Epithelial cell of esophagus (primary cell): ENCODE measurements at regions not wholly inside any gene's neighbourhood (a gene's known extent, or its start where the extent isn't known, plus 50 kb on each side); places are given as distances from the start of the nearest gene placed in this dataset.

Experiments used
- DNase-seq: peaks from one replicate; pipeline ENCODE4 v3.0.0; 2010; ENCODE audit warnings: low read depth
- H3K4me3 ChIP-seq: 2 replicates; pipeline ENCODE4 v1.5.1; 2011; ENCODE audit warnings: mild to moderate bottlenecking, low read length, control low read depth
- CTCF ChIP-seq: IDR thresholded peaks from 2 replicates; pipeline ENCODE4 v1.5.1; 2011; ENCODE audit warnings: low read depth, mild to moderate bottlenecking, low read length, control low read depth, inconsistent platforms; ENCODE audit not compliant: insufficient read depth; ENCODE audit errors: missing control alignments

DNA sequence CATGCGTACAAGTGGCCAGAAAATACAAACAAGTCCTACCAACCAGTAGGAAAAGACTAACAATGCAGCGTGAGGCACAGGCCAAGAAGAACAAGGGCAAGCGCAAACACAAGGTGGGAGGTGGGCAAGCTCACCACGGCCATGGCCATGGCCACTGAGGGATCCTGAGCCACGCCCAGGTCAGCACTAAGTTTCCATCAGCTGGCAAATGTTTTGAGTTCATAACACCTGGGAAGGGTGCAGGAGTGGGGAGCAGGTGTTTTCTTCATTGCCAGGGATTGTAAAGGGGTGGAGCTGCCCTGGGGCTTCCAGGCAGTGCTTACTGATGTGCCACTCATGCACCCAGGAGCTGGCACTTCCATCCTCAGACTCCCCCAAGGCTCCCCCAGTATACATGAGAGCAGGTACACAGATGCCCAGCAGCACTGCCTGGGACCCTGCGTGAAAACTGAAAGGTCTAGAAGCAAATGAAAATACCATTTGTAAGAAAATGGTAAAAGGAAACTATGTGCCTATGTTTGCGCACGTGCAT lies 139.2 kb upstream of the RET start:
- DNase-seq = no peak
- TF ChIP-seq CTCF = no peak

DNA sequence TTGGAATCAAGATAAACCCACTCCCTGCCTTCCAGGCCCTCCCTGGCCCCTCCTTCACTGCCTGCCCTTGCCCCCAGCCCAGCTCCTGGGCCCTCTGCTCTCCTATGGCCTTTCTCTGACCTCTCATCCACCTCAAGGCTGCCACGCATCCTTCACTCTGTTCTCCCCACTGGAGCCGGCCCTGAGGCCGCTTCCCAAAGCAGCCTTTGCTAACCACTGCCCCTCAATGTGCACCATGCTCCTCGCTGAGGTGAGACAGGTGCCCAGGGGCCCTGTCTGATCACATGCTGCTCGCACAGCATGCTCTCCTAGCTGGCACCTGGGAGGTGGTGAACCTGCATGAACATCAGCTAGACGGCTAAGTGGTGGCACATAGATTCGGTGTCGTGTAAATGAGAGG lies 138.5 kb upstream of the RET start:
- no peak overlapping the region for H3K4me3 ChIP-seq
- no peak for DNase-seq
- TF ChIP-seq CTCF = no peak

More for the DNA sequence above, 139.2 kb upstream of the RET start:
- no peak overlapping the region for H3K4me3 ChIP-seq

GRCh38 chr10:42939237-42939636 lies 137.6 kb upstream of the RET start:
- no peak for DNase-seq
- no peak for TF ChIP-seq CTCF
- H3K4me3 ChIP-seq = no peak overlapping the region

DNA sequence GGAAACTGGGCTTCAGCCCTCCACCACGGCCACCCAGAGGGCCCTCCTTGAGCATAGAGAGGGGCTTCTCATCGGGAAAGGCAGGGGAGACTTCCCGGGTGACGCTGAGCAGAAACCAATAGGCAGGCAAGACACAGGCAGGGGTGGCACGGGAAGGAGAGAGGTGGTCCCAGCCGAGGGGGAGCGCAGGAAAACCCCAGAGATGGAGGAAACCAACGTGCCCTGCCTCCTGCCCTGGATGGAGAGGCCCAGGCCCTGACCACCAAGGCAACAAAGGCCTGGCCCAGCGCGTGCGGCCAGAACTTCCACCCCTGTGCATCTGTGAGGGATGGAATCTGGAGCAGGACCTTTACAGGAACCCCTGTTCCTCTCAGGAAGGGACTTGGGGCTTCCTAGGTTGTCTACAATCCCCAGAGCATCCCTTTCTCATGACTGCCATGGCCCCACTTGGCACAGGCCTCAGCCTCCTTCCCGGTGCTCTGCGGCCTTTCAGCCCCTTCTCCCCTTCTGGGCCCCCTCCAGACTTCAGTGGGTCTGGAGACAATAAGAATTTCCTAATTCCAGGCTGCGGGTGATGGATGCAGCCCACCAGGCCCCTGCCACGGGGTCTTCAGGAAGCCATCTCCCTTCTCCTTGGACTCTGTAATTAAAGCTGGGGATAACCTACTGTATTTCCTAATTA lies 137.0 kb upstream of the RET start:
- no peak overlapping the region for H3K4me3 ChIP-seq
- no peak for TF ChIP-seq CTCF
- DNase-seq = no peak

- H3K4me3 ChIP-seq = no peak overlapping the region
- no peak for DNase-seq
- TF ChIP-seq CTCF = no peak
Measured at GRCh38 chr10:42940487-42941294, 136.2 kb upstream of the RET start.

GRCh38 chr10:42941295-42941644 lies 135.6 kb upstream of the RET start:
- DNase-seq = no peak
- TF ChIP-seq CTCF = no peak
- no peak overlapping the region for H3K4me3 ChIP-seq
